ENCODE measurements at regions not wholly inside any gene's neighbourhood (a gene's known extent, or its start where the extent isn't known, plus 50 kb on each side); places are given as distances from the start of the nearest gene placed in this dataset.
A peak's percentile ranks its signal among the peaks of the same experiment; 100 is the strongest.

DNA sequence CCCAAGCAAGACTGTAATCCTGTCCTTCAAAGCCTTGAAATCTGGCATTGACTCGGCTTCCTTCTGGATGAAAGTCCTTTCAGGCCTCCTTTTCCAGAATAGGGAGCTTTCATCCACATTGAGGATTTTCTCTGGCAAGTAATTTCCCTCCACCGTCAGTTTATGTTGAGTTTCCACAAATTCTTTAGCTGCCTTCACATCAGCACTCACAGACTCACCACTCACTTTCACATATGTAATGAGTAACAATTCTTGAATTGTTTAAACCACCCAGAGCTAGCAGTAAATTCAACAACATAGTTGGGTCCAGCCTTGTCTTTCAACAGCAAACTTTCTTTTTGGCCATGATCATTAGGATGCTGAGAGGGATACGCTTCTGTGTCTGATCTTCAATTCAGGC, 84.3 kb upstream of the PRDM11 start:
- no peak for DNase-seq (ENCODE audit: low read depth in 2 of 3, low spot score in 2 of 3)

DNA sequence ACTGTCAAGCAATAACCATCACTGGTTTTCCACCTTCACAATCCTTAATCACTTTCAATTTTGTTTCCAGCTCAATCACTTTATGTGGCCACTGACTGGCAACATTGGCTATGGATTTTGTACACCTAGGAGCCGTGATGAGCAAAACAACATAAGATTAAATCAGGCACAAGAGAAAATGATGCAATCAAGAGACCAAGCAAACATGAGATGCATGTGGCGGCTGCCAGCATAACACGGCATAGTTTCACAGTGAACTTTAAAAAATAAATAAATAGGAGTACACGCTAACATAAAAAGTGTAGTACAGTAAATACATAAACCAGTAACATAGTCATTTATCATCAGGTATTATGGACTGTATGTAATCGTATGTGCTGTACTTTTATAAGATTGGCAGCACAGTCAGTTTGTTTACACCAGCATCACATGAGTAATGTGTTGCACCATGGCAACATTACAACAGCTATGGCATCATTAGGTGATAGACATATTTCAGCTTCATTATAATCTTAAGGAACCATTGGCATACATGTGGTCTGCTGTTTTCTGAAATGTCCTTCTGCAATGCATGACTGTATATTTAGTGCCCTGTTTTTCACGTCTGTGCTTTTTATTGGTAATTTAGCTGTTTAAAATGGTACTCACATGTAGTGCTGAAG, 83.3 kb upstream of the PRDM11 start:
- DNase-seq (ENCODE audit: low read depth in 2 of 3, low spot score in 2 of 3): no peak

GRCh38 chr11:45063669-45064068, 82.8 kb upstream of the PRDM11 start:
- no peak for DNase-seq (ENCODE audit: low read depth in 2 of 3, low spot score in 2 of 3)

GRCh38 chr11:45067966-45068365, 78.5 kb upstream of the PRDM11 start:
- DNase-seq (ENCODE audit: low read depth in 2 of 3, low spot score in 2 of 3): no peak

DNA sequence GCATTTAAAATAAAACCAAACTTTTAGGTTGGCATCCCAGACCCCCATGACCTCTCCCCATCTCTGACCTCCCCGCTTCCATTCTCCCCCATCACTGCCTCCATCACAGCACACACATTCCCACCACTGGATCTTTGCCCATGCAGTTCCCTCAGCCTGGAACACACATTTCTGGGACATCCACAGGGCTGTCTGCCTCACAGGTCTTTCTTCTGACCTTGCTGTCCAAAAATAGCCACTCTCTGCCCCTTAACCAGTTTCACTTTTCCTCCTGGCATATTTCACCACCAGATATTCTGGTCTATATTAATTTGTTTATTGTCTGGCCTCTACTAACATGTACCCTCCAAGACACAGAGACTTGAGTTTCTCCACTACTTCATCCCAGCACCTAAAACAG, 75.2 kb upstream of the PRDM11 start:
- no peak for DNase-seq (ENCODE audit: low read depth in 2 of 3, low spot score in 2 of 3)

- no peak for DNase-seq (ENCODE audit: low read depth in 2 of 3, low spot score in 2 of 3)
These were observed 72.7 kb upstream of the PRDM11 start for GRCh38 chr11:45073685-45074141.

DNA sequence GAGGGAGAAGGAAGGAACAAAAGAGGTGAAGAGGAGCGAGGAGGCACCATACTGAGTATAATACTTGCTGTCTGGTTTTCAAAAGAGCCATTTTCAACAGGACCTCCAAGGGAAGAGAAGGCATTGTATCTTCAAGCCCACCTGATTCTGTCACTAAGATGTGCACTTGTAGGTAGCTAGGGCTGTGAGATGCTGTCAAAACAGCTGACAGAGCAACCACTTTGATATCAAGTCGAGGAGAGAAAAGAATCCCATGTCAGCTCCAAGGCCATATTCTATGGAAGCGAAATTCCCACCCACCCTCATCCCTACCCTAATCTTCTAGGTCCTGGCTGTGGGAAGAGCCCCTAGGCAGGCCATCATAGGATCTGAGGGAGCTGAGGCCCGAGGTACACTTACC, 70.9 kb upstream of the PRDM11 start:
- DNase-seq (ENCODE audit: low read depth in 2 of 3, low spot score in 2 of 3): no peak

DNA sequence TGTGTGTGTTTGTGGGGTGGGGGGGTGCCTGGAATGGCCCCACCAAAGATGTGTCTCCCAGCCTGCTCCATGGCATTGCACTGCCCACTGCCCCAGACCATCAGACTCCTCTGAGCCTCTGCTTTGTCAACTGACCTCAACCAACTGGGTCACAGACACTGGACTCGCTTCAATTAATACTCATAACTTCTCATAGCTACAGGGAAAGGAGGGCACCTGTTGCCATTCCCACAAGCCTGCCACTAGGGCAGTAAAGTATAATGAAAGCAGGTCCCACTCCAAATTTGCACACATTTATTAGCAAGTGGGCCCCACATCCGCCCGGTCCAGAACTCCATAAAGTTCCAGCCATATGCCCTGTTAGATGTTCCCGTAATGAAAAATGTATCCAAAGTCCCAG, 70.5 kb upstream of the PRDM11 start:
- no peak for DNase-seq (ENCODE audit: low read depth in 2 of 3, low spot score in 2 of 3)

GRCh38 chr11:45076761-45077160, 69.7 kb upstream of the PRDM11 start:
- no peak for DNase-seq (ENCODE audit: low read depth in 2 of 3, low spot score in 2 of 3)

DNA sequence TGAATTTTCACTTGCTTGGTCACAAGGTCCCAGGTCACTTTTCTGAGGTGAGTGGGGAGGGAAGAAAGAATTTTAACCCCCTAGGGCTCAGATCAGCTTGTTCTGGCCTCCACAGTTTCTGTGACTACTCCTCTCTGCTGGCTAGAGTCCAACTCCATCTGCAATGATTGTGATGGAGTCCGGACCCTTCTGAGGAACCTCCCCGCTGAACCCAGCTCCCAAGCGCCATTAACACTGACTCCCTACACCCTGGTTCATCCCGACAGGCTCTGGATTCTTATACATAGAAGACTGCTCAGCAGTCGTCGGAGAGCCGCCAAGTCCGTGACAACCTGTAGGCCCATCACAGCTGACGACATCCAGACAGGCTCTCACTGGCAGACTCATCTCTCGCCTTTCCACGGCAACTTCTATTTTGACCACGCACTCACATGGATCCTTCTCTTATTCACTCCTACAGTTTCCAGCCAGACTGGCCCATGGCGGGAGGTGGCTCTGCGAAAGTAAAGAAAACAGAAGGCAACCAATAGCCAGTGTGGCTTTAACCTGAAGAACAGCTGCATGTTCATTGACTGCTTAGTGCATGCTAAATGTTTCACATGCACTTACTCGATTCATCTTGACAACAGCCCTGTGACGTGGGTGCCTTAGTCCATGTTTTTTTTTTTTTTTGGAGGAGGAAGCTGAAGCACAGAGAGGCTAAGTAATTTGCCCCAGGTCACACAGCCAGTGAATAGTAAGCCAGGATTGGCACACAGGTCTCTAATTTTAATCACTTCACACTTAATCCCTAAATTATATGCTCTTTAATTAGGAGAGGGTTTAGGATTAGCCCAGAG, 68.0 kb upstream of the PRDM11 start:
- DNase-seq (ENCODE audit: low read depth in 2 of 3, low spot score in 2 of 3): no peak

DNA sequence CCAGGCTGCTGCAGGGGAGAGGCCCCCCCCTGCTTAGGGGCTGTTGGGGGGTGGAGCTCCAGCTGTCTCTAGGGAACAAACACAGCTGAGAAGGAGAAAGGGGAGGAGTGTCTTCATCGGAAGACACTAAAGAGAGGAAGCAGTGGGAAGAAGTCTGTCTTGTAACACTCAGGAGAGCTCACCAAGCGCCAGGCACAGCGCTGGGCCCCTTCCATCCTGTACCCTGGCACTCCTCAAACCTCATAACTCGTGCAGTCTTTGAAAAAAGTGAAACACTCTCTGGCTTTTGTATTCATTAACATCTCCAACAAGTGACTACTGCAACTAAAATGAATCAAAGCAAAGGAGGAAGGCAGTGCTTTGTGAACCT, 67.4 kb upstream of the PRDM11 start:
- DNase-seq (ENCODE audit: low read depth in 2 of 3, low spot score in 2 of 3): no peak

- no peak for DNase-seq (ENCODE audit: low read depth in 2 of 3, low spot score in 2 of 3)
These were observed 66.9 kb upstream of the PRDM11 start for GRCh38 chr11:45079567-45079942.

GRCh38 chr11:45079943-45080719, 66.3 kb upstream of the PRDM11 start:
- peak in 2 of 3 experiments; percentile 29 to 30 for DNase-seq (ENCODE audit: low read depth in 2 of 3, low spot score in 2 of 3)

- no peak for DNase-seq (ENCODE audit: low read depth in 2 of 3, low spot score in 2 of 3)
These were observed 63.5 kb upstream of the PRDM11 start for GRCh38 chr11:45082744-45083543.

- no peak for DNase-seq (ENCODE audit: low read depth in 2 of 3, low spot score in 2 of 3)
These were observed 62.8 kb upstream of the PRDM11 start for GRCh38 chr11:45083544-45084087.

GRCh38 chr11:45085646-45086501, 60.6 kb upstream of the PRDM11 start:
- DNase-seq (ENCODE audit: low read depth in 2 of 3, low spot score in 2 of 3): no peak

DNA sequence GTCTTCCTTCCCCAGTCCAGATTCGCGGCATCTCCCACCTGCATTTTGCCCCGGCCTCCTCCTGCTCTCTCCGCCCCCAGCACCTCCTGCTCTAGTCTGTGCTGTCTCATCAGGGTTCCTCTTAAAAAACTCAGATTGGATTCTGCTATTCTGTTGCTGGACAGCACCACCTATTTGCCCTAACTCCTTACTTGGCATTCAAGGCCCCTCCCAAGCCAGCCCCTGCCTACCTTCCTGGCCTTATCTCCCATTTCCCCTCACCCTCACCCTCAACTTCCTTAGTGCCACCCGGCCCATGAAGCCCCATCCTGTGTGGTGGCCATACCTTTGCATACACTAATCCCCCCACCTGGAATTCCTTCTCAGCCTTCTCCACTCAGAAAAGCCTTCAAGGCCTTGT, 59.9 kb upstream of the PRDM11 start:
- no peak for DNase-seq (ENCODE audit: low read depth in 2 of 3, low spot score in 2 of 3)

DNA sequence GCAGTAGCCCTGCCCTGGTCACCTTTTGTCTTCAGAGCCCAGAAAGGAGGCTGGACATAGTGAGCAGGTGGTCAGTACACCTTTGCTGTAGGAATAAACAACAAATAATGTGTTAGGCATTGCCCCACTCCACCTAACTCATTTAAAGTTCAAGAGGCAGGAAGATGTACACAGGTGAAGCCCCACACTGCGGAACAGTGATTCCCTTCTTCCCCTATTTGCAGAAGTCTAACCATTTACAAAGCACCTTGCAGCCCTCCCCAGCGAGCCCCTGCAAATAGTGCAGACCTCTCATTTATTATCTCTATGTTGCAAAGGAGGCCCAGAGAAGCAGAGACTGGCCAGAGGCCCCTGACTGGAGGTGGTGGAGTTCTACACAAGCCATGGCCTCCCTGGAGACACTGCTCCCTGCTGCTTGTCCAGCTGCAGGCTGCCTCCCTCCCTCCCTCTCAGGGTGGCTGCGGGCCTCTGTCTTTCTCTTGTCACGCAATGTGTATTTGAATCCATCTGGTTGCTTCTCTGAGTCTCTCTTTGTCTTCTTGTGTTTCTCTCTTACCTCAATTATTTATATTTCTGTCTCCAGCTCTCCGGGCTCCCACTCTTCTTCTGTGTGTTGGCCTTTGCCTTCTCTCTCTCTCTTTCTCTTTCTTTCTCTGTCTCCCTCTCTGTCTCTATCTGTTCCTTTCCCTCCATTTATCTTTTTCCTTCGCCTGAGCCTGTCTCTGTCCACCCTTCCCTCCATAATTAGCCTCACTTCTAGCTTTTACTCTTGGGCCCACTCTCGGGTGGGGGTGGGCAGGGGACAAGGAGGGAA, 59.1 kb upstream of the PRDM11 start:
- DNase-seq (ENCODE audit: low read depth in 2 of 3, low spot score in 2 of 3): no peak

GRCh38 chr11:45087900-45088160, 58.6 kb upstream of the PRDM11 start:
- no peak for DNase-seq (ENCODE audit: low read depth in 2 of 3, low spot score in 2 of 3)
